ENCODE measurements at regions not wholly inside any gene's neighbourhood (a gene's known extent, or its start where the extent isn't known, plus 50 kb on each side); places are given as distances from the start of the nearest gene placed in this dataset.

GRCh38 chr10:36248304-36248981, 606.3 kb upstream of the FZD8 start:
- DNase-seq = no peak

DNA sequence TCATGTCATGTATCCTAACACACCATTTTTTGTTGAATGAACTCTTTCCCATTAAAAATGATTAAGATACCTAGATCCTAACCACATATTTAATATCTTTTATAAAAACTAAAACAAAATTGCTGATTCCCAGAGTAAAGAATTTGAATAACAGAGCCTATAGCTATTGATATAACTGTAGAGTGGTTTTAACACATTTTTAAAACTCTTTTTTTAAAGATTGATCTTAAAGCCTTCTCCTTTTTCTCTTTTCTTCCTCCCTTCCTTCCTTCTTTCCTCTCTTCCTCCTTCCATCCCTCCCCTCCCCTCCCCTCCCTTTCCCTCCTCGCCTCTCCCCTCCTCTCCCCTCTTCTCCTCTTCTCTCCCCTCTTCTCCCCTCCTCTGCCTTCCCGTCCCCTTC, 605.4 kb upstream of the FZD8 start:
- DNase-seq = no peak

- no peak for DNase-seq
These were observed 594.8 kb upstream of the FZD8 start for GRCh38 chr10:36236931-36237330.

GRCh38 chr10:36236341-36236740, 594.2 kb upstream of the FZD8 start:
- DNase-seq = no peak

DNA sequence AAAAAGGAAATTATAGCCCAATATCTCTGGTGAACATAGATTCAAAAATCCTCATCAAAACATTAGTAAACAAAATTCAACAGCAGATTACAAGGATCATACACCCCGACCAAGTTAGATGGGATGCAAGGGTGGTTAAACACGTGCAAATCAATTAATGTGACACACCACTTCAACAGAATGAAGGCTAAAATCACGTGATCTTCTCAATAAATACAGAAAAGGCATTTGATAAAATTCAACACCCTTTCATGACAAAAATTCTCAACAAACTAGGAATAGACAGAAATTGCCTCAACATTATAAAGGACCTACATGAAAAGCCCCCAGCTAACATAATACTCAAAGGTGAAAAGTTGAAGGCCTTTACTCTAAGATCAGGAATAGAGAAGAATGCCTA, 590.8 kb upstream of the FZD8 start:
- no peak for DNase-seq

GRCh38 chr10:36224431-36224985, 582.4 kb upstream of the FZD8 start:
- no peak for DNase-seq

GRCh38 chr10:36221101-36221500, 579.0 kb upstream of the FZD8 start:
- no peak for DNase-seq

DNA sequence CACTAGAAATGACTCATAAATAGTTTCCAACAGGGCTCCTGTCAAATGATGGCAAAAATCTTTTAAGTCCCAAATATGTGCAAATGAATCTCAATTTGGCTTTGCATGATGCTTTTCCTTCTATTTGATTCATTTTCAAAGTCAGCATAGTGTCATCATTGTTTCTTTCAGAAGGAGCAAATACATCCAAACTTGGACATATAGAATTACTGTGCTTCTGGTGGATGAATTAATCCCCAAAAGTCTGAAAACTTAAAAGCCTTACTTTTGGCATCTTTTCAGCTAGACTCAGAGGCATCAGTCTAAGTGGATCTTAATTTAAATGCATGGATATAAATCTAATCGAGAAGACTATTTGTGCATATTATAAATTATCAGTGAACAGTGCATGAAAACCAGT, 578.1 kb upstream of the FZD8 start:
- no peak for DNase-seq

- DNase-seq = no peak
These were observed 569.8 kb upstream of the FZD8 start for GRCh38 chr10:36211856-36212255.

- no peak for DNase-seq
These were observed 567.4 kb upstream of the FZD8 start for GRCh38 chr10:36209480-36209879.

DNA sequence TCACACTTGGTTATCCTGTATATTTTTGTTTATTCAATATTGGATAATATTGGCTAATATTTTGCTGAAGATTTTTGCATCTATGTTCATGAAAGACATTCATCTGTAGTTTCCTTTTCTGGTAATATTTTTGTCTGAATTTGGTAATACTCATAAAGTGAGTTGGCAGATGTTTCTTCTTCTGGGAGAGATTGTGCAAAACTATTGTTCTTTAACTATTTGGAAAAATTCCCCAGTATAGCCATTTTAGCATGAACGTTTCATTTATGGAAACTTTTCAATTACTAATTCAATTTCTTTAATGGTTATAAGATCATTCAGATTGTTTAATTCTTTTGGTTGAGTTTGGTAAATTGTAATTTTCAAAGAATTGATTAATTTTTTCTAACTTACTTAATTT, 560.8 kb upstream of the FZD8 start:
- no peak for DNase-seq

- no peak for DNase-seq
These were observed 558.5 kb upstream of the FZD8 start for GRCh38 chr10:36200577-36200976.

DNA sequence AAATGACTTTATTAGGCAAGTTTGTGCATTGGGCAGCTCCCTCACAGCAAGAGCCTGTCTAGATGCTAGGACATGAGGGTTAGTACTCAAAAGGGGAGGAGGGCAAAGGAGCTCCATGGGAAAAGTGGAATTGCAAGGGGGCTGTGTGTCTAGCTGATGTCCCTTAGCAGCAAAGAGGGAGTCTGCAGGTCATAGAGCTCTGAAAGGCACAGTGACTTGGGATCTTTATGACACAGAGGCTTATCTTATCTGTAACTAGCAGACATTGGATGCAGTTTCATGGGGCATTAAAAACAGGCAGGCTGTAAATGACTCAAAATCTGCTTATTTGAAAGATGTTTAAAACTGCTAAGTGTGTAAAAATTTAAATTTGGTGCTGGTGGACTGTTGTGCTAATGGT, 556.2 kb upstream of the FZD8 start:
- no peak for DNase-seq

DNA sequence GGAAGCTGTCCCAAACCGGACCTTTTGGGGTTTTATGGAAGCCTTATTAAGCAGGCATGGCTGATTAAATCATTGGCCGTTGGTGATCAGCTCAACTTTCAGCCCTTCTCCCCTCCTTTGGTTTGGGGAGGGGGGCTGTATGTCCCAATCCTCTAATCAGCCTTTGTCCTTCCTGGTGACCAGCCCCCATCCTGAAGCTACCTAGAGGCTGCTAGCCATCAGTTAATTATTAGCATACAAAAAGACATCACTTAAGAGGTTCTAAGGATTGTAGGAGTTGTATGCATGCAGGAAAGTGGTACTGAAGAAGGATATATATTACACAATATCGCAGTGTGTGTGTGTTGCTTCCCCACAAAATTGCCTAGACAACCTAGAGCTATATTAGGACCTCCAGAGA, 553.3 kb upstream of the FZD8 start:
- DNase-seq = no peak

GRCh38 chr10:36194276-36194675, 552.2 kb upstream of the FZD8 start:
- no peak for DNase-seq

DNA sequence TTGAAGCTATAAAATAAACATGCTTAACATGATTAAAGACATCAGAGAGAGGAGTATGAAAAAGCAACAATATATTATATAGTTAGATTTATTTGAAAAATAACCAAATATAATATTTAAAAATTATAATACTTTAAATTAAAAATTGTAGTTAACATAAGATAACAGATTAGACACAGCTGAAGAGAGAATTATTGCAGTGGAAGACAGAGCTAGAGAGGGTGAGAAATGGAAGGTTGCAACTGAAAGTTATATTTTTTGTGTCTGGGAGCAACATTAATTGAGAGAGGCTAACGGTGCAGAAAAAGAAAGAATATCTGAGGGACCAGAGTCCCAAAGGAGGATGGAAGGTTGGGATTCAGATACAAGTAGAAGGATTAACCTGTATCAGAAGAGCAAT, 548.9 kb upstream of the FZD8 start:
- DNase-seq = no peak

GRCh38 chr10:36188461-36188860, 546.4 kb upstream of the FZD8 start:
- DNase-seq = no peak

DNA sequence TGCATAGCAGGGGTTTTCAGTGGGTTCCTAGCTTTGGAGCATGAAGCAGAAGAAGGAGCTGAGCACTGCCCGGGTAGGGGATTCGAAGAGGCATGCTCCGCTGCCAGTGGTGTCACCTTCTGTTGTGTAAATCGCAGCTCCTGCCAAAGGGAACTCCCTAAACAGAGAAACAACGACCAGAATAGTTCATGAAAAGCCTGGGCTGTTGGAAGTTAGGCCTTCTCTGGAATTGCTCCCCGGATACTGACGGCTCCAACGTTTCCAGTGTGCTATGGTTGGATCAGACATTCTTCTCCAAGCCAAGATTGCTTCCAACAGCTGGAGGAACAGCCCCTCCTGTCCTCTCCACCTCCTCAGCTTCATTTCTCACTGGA, 546.0 kb upstream of the FZD8 start:
- no peak for DNase-seq

GRCh38 chr10:36187380-36188079, 545.4 kb upstream of the FZD8 start:
- no peak for DNase-seq

DNA sequence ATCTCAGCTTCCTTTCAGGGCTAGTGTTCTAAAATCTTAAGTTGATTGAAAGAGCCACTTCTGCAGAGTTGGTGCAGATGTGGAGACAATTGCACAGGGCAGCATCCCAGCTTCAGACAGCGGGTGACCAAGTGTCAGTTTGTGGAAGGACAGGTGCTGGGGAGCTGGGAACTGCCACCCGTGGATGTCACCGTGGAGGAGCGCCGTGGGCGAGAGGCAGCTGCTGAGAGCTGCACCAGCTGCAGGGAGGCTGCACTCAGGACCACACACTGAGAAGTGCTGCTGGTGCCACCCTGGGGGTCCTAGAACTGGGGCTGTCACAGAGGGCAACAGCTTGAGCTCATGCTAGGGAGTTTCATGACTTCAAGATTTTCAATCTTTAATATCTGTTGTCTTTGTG, 543.0 kb upstream of the FZD8 start:
- no peak for DNase-seq

DNA sequence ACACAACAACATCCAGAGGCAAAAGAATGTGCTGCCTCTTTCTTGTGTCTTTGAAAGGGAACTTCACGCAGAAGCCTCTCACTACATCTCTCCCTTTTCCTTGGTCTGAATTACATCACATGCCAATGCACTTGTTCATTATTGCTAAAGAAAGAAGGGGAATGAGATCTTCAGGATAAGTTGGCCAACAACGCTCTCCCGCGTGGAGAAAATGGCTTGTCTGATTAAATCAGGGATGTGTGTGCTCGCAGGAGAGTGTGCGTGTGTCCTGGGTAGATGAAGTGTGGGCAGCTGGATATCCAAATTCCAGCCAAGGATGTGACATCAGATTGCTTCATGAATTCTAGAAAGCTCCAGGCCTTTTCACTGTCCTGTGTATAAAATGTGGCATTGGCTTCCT, 541.6 kb upstream of the FZD8 start:
- DNase-seq = no peak

DNA sequence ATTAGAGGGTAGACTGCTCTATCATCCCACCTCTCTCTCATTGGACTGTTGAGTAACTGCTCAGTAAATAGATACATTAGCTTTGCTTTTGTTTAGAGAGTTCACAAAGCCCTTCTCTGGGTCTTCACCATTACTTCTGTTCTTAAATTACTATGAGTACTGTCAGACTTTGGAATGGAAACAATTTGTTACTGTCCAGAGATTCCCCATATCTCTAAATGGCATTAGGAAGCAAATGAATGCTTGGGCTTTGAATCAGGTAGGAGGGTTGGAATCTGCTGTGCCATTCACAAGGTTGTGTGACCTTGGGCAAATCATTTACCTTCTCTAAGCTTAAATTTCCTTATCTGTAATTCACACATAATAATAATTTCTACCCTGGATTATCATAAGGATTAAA, 541.0 kb upstream of the FZD8 start:
- no peak for DNase-seq

DNA sequence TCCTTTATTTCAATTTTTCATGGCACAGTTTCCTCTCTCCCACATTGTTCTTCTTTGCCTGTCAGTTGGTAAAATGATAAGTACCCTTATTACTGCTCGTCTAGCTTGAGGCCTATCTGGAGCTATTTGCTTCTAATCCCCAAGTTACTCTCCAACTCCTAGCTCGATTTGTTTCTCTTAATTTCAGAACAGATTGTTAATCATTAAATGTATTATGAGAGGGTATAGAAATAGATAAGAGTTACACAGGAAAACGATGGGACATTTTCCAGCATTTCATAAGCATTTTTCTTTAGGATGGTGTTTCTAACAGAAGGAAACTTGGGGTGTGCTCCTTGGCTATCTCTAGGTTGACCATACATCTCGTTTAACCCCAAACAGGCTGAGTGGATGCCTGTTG, 540.5 kb upstream of the FZD8 start:
- DNase-seq = no peak

Measured in anterior cingulate cortex (tissue), 58 donors.